Left lung (tissue), 4 donors: ENCODE measurements at regions not wholly inside any gene's neighbourhood (a gene's known extent, or its start where the extent isn't known, plus 50 kb on each side); places are given as distances from the start of the nearest gene placed in this dataset.

Source experiments
- ATAC-seq: fragments of 200-7000 bp; cut with Tn5 transposase; one replicate; pipeline ENCODE4 v1.9.1; 2020; ENCODE audit warnings: moderate library complexity
- DNase-seq, 4 donors: peaks; one replicate each; pipeline ENCODE4 v3.0.0-alpha.2; 2013 to 2020
- H3K27ac ChIP-seq, 2 donors: fragments of 200-600 bp; sonication (generic) in 1 of 2; one replicate each; pipeline versions ENCODE4 v1.5.0 to v1.8.0; 2020 to 2021
- H3K27me3 ChIP-seq, 2 donors: fragments of 200-600 bp; sonication (generic) in 1 of 2; one replicate each; pipeline versions ENCODE4 v1.5.0 to v1.8.0; 2020 to 2021
- H3K36me3 ChIP-seq, 2 donors: fragments of 200-600 bp; sonication (generic) in 1 of 2; one replicate each; pipeline versions ENCODE4 v1.5.0 to v1.8.0; 2020 to 2021
- H3K4me1 ChIP-seq, 2 donors: fragments of 200-600 bp; one replicate each; pipeline ENCODE4 v1.8.0; 2021
- H3K4me3 ChIP-seq, 2 donors: fragments of 200-600 bp; sonication (generic) in 1 of 2; one replicate each; pipeline versions ENCODE4 v1.5.0 to v1.8.0; 2020 to 2021; ENCODE audit warnings: mild to moderate bottlenecking in 1 of 2
- H3K9me3 ChIP-seq, 2 donors: fragments of 200-600 bp; sonication (generic) in 1 of 2; one replicate each; pipeline versions ENCODE4 v1.5.0 to v1.8.0; 2020 to 2021
- intact Hi-C, 2 donors: fragments of 100-400 bp; cut with DNase I; formaldehyde crosslinking; loops; one replicate each; pipeline versions ENCODE4 v1.11.2 to v1.14.2; 2022
- TF ChIP-seq, protein P1 (sequence below), 2 donors: fragments of 200-600 bp; sonication (generic) in 1 of 2; IDR thresholded peaks; one replicate each; pipeline versions ENCODE4 v1.5.0 to v1.8.0; 2021; ENCODE audit warnings: antibody characterized with exemption in 2 of 2
- donor health status: DM: no; HTN: yes; CAD: no.
- donor health status: DM: no; HTN: no; CAD: no.

DNA sequence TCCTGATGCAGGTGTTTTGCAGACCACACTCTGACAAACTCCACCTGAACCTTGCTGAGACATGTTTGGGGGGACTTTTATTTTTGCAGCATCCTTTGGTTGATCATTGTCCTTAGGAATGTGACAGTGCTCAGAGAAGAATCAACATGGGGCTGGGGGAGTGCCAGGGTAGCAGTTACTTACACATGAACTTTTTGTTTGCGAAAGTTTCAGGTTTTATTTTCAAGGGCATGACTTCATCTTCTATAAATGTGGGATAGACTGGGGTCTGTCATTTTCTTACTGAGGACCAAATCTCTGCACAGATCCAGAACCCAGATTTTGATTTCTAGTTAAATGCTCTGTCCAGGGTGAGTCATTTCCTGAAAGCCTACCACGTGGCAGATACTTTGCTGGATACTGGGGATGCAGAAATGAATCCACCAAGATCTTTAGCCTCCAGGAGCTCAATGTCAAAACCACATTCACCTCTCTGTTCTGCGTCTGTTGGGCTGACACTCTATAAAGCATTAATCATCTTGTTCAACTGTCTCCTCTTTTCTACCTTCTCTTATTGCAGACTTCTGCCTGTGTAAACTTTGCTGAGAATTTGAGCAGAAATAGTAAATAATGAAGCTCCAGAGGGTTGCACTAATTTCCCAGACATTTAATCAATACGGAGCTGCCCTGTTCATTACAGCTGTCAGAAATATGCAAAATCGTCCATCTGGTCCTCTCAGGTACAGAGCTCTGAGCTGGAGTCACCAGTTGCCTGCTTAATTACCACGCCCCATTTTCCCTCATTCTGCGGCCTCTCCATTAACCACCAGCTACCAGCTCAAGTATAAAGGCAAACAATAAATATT, 387.9 kb downstream of the MIAT start:
- Histone ChIP-seq H3K9me3 (no peaks in the 10 kb centered on the region), H3K27ac (no peak overlapping the region), H3K27me3 (peaks cover 0 to 35% of the 10 kb centered on the region in 2 donors), H3K36me3 (no peaks in the 10 kb centered on the region), H3K4me3 (no peak overlapping the region), H3K4me1 (no peaks in the 10 kb centered on the region)
- DNase-seq (no peak), ATAC-seq (no peak)
- TF ChIP-seq, protein P1, sequence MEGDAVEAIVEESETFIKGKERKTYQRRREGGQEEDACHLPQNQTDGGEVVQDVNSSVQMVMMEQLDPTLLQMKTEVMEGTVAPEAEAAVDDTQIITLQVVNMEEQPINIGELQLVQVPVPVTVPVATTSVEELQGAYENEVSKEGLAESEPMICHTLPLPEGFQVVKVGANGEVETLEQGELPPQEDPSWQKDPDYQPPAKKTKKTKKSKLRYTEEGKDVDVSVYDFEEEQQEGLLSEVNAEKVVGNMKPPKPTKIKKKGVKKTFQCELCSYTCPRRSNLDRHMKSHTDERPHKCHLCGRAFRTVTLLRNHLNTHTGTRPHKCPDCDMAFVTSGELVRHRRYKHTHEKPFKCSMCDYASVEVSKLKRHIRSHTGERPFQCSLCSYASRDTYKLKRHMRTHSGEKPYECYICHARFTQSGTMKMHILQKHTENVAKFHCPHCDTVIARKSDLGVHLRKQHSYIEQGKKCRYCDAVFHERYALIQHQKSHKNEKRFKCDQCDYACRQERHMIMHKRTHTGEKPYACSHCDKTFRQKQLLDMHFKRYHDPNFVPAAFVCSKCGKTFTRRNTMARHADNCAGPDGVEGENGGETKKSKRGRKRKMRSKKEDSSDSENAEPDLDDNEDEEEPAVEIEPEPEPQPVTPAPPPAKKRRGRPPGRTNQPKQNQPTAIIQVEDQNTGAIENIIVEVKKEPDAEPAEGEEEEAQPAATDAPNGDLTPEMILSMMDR (IDR thresholded peaks at IDR 0.05) = no peak
- intact Hi-C loops = no loop called here

DNA sequence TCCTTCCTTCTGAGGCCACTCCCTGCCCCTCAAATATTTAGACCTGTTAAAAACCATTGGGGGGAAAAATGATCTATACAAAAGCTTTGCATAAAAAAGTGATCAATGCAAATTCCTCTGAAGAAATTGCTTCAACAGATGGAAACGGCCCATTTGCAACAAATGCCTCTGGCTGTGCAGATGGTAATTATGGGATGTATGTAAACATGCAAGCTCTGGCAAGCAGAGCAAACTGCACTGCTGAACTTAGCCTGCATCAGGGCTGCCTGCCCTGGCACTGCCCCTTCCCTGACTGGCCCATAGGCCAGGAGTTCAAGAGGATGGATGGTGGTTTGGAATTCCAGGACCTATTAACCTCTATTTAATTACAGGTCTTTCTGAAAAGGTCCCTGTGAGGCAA, 388.7 kb downstream of the MIAT start:
- DNase-seq (no peak), ATAC-seq (no peak)
- no peak overlapping the region for H3K4me3 ChIP-seq
- H3K36me3 ChIP-seq = no peaks in the 10 kb centered on the region
- no peaks in the 10 kb centered on the region for H3K4me1 ChIP-seq
- H3K27me3 ChIP-seq = peaks cover 0 to 27% of the 10 kb centered on the region in 2 donors
- TF ChIP-seq, protein P1 (IDR thresholded peaks at IDR 0.05) = no peak
- no peaks in the 10 kb centered on the region for H3K9me3 ChIP-seq
- intact Hi-C loops = no loop called here
- no peak overlapping the region for H3K27ac ChIP-seq

DNA sequence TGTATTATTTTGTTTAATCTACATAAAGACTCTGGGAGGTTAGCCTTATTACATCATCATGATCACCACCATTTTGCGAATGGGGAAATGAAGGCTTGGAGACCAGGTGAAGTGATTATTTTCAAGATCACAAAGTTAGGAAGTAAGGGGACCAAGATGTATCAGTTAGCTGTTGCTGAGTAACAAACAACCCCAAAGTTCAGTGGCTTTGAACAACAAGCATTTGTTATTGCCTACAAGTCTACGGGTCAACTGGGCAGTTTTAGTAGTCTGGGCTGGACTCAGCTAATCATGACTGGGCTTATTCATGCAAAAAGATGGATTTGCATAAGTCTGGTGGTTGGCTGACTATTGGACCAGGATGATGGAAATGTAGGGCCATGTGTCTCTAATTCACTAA, 389.2 kb downstream of the MIAT start:
- intact Hi-C loops = no loop called here
- ATAC-seq = no peak
- peaks cover 0 to 23% of the 10 kb centered on the region in 2 donors for H3K27me3 ChIP-seq
- H3K36me3 ChIP-seq = no peaks in the 10 kb centered on the region
- no peaks in the 10 kb centered on the region for H3K4me1 ChIP-seq
- DNase-seq = no peak
- no peak overlapping the region for H3K4me3 ChIP-seq
- TF ChIP-seq, protein P1 (IDR thresholded peaks at IDR 0.05) = no peak
- no peaks in the 10 kb centered on the region for H3K9me3 ChIP-seq
- no peak overlapping the region for H3K27ac ChIP-seq

DNA sequence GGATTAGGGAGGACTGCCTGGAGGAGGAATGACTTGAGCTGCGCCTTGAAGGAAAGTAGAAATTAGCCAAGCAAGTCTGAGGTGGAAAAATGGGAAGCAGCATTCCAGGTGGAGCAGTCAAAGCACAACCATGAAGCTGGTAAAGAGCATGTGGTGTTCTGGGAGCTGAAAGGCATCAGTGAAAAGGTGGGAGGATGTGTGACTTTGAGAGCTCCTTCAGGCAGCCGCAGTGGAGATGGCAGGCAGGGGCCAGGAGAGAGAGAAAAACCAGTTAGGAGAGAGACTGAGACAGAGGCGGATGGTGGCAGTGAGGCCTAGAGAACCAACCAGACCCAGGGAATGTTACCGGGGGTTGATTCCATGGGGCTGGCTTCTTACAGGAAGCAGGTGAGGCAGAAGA, 393.4 kb downstream of the MIAT start:
- Histone ChIP-seq H3K27ac (no peak overlapping the region), H3K27me3 (no peaks in the 10 kb centered on the region), H3K4me3 (no peak overlapping the region), H3K4me1 (no peaks in the 10 kb centered on the region), H3K36me3 (no peaks in the 10 kb centered on the region), H3K9me3 (no peaks in the 10 kb centered on the region)
- intact Hi-C loops = no loop called here
- DNase-seq (no peak), ATAC-seq (no peak)
- TF ChIP-seq, protein P1 (IDR thresholded peaks at IDR 0.05) = no peak

DNA sequence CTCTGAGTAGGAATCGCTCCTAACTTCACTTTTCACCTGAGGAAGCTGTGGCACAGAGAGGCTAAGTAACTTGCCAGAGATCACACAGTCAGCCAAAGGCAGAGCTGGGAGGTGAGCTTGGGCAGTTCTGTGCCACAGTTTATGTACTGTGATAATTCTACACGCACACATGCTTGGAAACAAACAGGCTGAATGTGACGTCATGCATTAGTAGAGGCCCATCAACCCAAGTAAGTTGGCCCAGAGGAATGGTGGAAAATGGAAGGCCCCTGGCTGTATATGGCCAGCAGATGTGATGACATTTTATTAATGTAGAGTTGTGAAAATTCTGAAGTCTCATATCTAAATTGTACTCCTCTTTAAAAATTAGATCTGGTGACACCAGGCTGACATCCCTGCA, 394.0 kb downstream of the MIAT start:
- Histone ChIP-seq H3K27me3 (no peaks in the 10 kb centered on the region), H3K36me3 (no peaks in the 10 kb centered on the region), H3K4me3 (no peak overlapping the region), H3K4me1 (no peaks in the 10 kb centered on the region), H3K27ac (no peak overlapping the region), H3K9me3 (no peaks in the 10 kb centered on the region)
- no peak for DNase-seq
- TF ChIP-seq, protein P1 (IDR thresholded peaks at IDR 0.05) = no peak
- intact Hi-C loops = no loop called here
- ATAC-seq = no peak
